OCI-LY7 (cell line): ENCODE measurements at regions not wholly inside any gene's neighbourhood (a gene's known extent, or its start where the extent isn't known, plus 50 kb on each side); places are given as distances from the start of the nearest gene placed in this dataset.

Experiments used
- BruUV-seq: library from RNA; stranded (reverse); fragments of 400-500 nt; replicated peaks from 2 replicates; lab custom pipeline; 2021; lab: Mats Ljungman, UMichigan
- CTCF ChIA-PET: fragments of 300-600 bp; sonication (Branson Sonifier 250); formaldehyde crosslinking; loops from one replicate; lab custom pipeline; 2022; ENCODE audit warnings: antibody characterized with exemption; ENCODE audit not compliant: unreplicated experiment; lab: Charles Lee
- POLR2A ChIA-PET: fragments of 300-600 bp; sonication (Branson Sonifier 250); formaldehyde crosslinking; loops from one replicate; lab custom pipeline; 2022; ENCODE audit warnings: antibody characterized with exemption; lab: Charles Lee
- DNase-seq: peaks from one replicate; pipeline ENCODE4 v3.0.0-alpha.2; 2015; ENCODE audit warnings: low spot score
- H2AFZ ChIP-seq: fragments of 200-600 bp; sonication (generic), shearing (Covaris generic); 2 replicates; pipeline ENCODE4 v1.6.1; 2014; ENCODE audit warnings: mild to moderate bottlenecking, antibody characterized with exemption, low read length, moderate library complexity
- H3K27ac ChIP-seq: fragments of 200-600 bp; sonication (generic); 2 replicates; pipeline ENCODE4 v1.5.1; 2014; ENCODE audit warnings: mixed run types, low read depth, mild to moderate bottlenecking, moderate library complexity, low read length, inconsistent platforms; ENCODE audit not compliant: poor library complexity, severe bottlenecking
- H3K36me3 ChIP-seq: fragments of 200-600 bp; sonication (generic); 2 replicates; pipeline ENCODE4 v1.6.1; 2014; ENCODE audit warnings: mild to moderate bottlenecking, antibody characterized with exemption, low read length, moderate library complexity, mixed read lengths; ENCODE audit not compliant: insufficient read depth
- H3K4me1 ChIP-seq: fragments of 200-600 bp; sonication (generic); 2 replicates; pipeline ENCODE4 v1.5.1; 2014; ENCODE audit warnings: mild to moderate bottlenecking, low read length; ENCODE audit not compliant: insufficient read depth, poor library complexity, severe bottlenecking
- H3K4me2 ChIP-seq: fragments of 200-600 bp; sonication (generic); 2 replicates; pipeline ENCODE4 v1.6.1; 2014; ENCODE audit warnings: mild to moderate bottlenecking, low read length
- H3K4me3 ChIP-seq: fragments of 200-600 bp; sonication (generic); 2 replicates; pipeline ENCODE4 v1.5.1; 2014; ENCODE audit warnings: mild to moderate bottlenecking, low read depth, low read length; ENCODE audit not compliant: poor library complexity, severe bottlenecking
- H3K79me2 ChIP-seq: fragments of 200-600 bp; sonication (generic); 2 replicates; pipeline ENCODE4 v1.6.1; 2016; ENCODE audit warnings: low read depth, mild to moderate bottlenecking, low read length, moderate library complexity, mixed read lengths; ENCODE audit not compliant: insufficient read depth
- H3K9me2 ChIP-seq: fragments of 200-600 bp; sonication (generic); 2 replicates; pipeline ENCODE4 v1.6.1; 2016; ENCODE audit warnings: mild to moderate bottlenecking, low read length, mixed read lengths; ENCODE audit not compliant: insufficient read depth
- H3K9me3 ChIP-seq: fragments of 200-600 bp; sonication (generic); 2 replicates; pipeline ENCODE4 v1.6.1; 2014; ENCODE audit warnings: mild to moderate bottlenecking, mixed run types, low read length, mixed read lengths
- H4K20me1 ChIP-seq: fragments of 200-600 bp; sonication (generic); 2 replicates; pipeline ENCODE4 v1.6.1; 2014; ENCODE audit warnings: mild to moderate bottlenecking, antibody characterized with exemption, low read length, moderate library complexity, mixed read lengths; ENCODE audit not compliant: insufficient read depth
- EZH2phosphoT487 ChIP-seq: fragments of 200-600 bp; sonication (generic); IDR thresholded peaks from 2 replicates; pipeline ENCODE4 v1.6.1; 2018; ENCODE audit warnings: low read depth, borderline replicate concordance, mild to moderate bottlenecking, mixed run types, antibody characterized with exemption, low read length, moderate library complexity, mixed read lengths
- intact Hi-C: fragments of 100-400 bp; cut with micrococcal nuclease; formaldehyde crosslinking; loops from one replicate; pipeline ENCODE4 v1.10.0; 2022; ENCODE audit not compliant: unreplicated experiment
- TF ChIP-seq, protein P1 (sequence below): fragments of 200-600 bp; sonication (generic); conservative IDR thresholded peaks from 2 replicates; pipeline ENCODE4 v1.5.1; 2014; ENCODE audit warnings: mild to moderate bottlenecking, antibody characterized with exemption, low read length, moderate library complexity, mixed read lengths

DNA sequence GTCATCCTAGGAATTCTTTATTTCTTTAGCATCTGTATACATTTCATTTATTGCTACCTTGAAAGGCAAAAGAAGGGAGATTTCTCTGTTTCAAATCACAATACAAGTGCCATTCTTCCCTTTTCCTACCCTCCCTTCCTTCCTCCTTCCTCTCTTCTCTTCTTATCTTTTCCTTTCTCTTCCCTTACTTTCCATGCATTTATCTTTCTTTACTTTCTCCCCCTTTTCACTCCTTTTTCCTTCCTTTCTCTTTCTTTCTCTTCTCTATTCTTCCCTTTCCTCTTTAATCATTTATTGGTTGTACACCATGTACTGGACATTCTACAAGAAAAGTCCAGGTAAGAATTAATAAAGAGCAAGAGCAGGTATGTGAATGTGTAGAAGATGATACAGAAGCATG, 251.0 kb upstream of the PEX5L start:
- POLR2A ChIA-PET: interaction anchor here (0.7 kb wide), 1 partner anchor 410 kb away, joined by 3 read pairs; no protein-coding TSS in a partner anchor

DNA sequence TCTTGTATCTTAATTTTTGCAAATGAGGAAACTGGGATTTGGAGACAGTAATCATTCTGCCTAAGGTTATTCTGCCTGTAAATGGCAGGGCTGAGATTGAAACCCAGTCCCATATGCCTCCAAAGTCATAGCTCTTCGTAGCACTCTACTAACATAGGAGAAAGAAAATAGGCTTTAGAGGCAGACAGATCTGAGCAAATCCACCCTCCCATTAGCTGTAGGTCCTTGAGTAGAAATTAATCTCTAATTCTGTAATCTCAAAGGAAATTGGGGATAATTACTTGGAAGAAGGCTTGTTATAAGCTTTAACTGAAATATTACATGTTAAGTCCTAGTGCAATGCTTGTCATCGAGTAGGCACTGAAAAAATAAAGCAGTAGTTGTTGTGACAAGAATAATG, 252.1 kb upstream of the PEX5L start:
- no peaks in the 10 kb centered on the region for H3K4me1 ChIP-seq
- H3K27ac ChIP-seq: no peak overlapping the region
- intact Hi-C loops: no loop called here
- no peaks in the 10 kb centered on the region for H3K9me2 ChIP-seq
- ChIA-PET POLR2A (interaction anchor here (0.6 kb wide), 2 partner anchors 194 to 420 kb away, joined by 3 read pairs; no protein-coding TSS in a partner anchor), CTCF (no interaction called here)
- no peaks in the 10 kb centered on the region for H3K36me3 ChIP-seq
- no TSS peak for BruUV-seq
- no peak overlapping the region for H3K4me3 ChIP-seq
- TF ChIP-seq, protein P1, sequence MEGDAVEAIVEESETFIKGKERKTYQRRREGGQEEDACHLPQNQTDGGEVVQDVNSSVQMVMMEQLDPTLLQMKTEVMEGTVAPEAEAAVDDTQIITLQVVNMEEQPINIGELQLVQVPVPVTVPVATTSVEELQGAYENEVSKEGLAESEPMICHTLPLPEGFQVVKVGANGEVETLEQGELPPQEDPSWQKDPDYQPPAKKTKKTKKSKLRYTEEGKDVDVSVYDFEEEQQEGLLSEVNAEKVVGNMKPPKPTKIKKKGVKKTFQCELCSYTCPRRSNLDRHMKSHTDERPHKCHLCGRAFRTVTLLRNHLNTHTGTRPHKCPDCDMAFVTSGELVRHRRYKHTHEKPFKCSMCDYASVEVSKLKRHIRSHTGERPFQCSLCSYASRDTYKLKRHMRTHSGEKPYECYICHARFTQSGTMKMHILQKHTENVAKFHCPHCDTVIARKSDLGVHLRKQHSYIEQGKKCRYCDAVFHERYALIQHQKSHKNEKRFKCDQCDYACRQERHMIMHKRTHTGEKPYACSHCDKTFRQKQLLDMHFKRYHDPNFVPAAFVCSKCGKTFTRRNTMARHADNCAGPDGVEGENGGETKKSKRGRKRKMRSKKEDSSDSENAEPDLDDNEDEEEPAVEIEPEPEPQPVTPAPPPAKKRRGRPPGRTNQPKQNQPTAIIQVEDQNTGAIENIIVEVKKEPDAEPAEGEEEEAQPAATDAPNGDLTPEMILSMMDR: no peak
- TF ChIP-seq EZH2phosphoT487: no peak
- no peaks in the 10 kb centered on the region for H4K20me1 ChIP-seq
- no peak overlapping the region for H3K4me2 ChIP-seq
- no peaks in the 10 kb centered on the region for H3K79me2 ChIP-seq
- no peak for DNase-seq
- H3K9me3 ChIP-seq: no peaks in the 10 kb centered on the region
- H2AFZ ChIP-seq: no peak overlapping the region

More for the DNA sequence above, 251.0 kb upstream of the PEX5L start:
- intact Hi-C loops: no loop called here
- DNase-seq: no peak
- H3K9me2 ChIP-seq: no peaks in the 10 kb centered on the region
- CTCF ChIA-PET: no interaction called here
- no peak for TF ChIP-seq EZH2phosphoT487
- TF ChIP-seq, protein P1: no peak
- no TSS peak for BruUV-seq
- no peak overlapping the region for H3K27ac ChIP-seq
- no peaks in the 10 kb centered on the region for H3K79me2 ChIP-seq
- no peak overlapping the region for H3K4me3 ChIP-seq
- no peaks in the 10 kb centered on the region for H3K4me1 ChIP-seq
- no peaks in the 10 kb centered on the region for H4K20me1 ChIP-seq
- no peaks in the 10 kb centered on the region for H3K36me3 ChIP-seq
- H2AFZ ChIP-seq: no peak overlapping the region
- no peaks in the 10 kb centered on the region for H3K9me3 ChIP-seq
- H3K4me2 ChIP-seq: no peak overlapping the region

DNA sequence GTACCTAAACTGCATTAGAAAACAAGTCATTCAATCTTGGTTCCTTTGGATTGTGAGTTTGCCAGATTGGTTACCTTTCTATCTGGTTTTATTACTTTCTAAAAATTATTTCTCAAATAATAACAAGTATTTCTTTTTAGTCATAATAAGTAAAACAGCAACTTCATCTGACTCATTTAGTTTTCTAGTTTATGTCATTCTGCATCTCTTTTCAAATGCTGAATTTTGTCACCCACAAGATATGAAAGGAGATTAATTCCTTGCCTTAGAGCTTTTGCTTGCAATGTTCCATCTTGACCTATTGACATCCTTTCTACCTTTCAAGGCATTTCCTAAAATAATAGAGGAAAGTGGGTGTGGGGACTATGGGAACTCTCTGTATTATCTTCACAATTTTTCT, 253.6 kb upstream of the PEX5L start:
- no peak overlapping the region for H3K27ac ChIP-seq
- H3K4me3 ChIP-seq: no peak overlapping the region
- H3K4me1 ChIP-seq: no peaks in the 10 kb centered on the region
- CTCF ChIA-PET: no interaction called here
- H2AFZ ChIP-seq: no peak overlapping the region
- TF ChIP-seq EZH2phosphoT487: no peak
- TF ChIP-seq, protein P1: no peak
- no peaks in the 10 kb centered on the region for H3K79me2 ChIP-seq
- H4K20me1 ChIP-seq: no peaks in the 10 kb centered on the region
- intact Hi-C loops: no loop called here
- no peaks in the 10 kb centered on the region for H3K9me3 ChIP-seq
- no peak for DNase-seq
- no peaks in the 10 kb centered on the region for H3K9me2 ChIP-seq
- no peaks in the 10 kb centered on the region for H3K36me3 ChIP-seq
- POLR2A ChIA-PET: no interaction called here
- BruUV-seq: no TSS peak
- no peak overlapping the region for H3K4me2 ChIP-seq
